ENCODE measurements at regions not wholly inside any gene's neighbourhood (a gene's known extent, or its start where the extent isn't known, plus 50 kb on each side); places are given as distances from the start of the nearest gene placed in this dataset.

GRCh38 chr15:98203872-98204660, 243.6 kb downstream of the ARRDC4 start:
- DNase-seq (ENCODE audit: low read depth, low spot score) = no peak
- Histone ChIP-seq H3K9ac (ENCODE audit: insufficient read length) (no peak overlapping the region), H3K36me3 (ENCODE audit: insufficient read depth, low read length) (no peaks in the 10 kb centered on the region), H3K27ac (no peak overlapping the region), H3K4me3 (no peak overlapping the region), H3K9me3 (ENCODE audit: low read depth, low read length) (no peaks in the 10 kb centered on the region)
- TF ChIP-seq EZH2 (IDR thresholded peaks at IDR 0.05) = no peak
- TF ChIP-seq FOXP2 (optimal IDR thresholded peaks at IDR 0.05; ENCODE audit: control extremely low read depth, extremely low read length, insufficient read depth) = no peak
- no peak for TF ChIP-seq POLR2AphosphoS5 (IDR thresholded peaks at IDR 0.05; ENCODE audit: borderline replicate concordance, low read depth, low read length)

- DNase-seq (ENCODE audit: low read depth, low spot score) = no peak
- H3K9me3 ChIP-seq (ENCODE audit: low read depth, low read length) = no peaks in the 10 kb centered on the region
- no peak for TF ChIP-seq FOXP2 (optimal IDR thresholded peaks at IDR 0.05; ENCODE audit: control extremely low read depth, extremely low read length, insufficient read depth)
- no peak for TF ChIP-seq EZH2 (IDR thresholded peaks at IDR 0.05)
- TF ChIP-seq POLR2AphosphoS5 (IDR thresholded peaks at IDR 0.05; ENCODE audit: borderline replicate concordance, low read depth, low read length) = no peak
- H3K9ac ChIP-seq (ENCODE audit: insufficient read length) = no peak overlapping the region
- no peaks in the 10 kb centered on the region for H3K36me3 ChIP-seq (ENCODE audit: insufficient read depth, low read length)
- no peak overlapping the region for H3K4me3 ChIP-seq
- H3K27ac ChIP-seq = no peak overlapping the region
Measured at GRCh38 chr15:98207928-98208327, 247.4 kb downstream of the ARRDC4 start.

GRCh38 chr15:98213346-98213979, 253.0 kb downstream of the ARRDC4 start:
- H3K9ac ChIP-seq (ENCODE audit: insufficient read length) = no peak overlapping the region
- H3K36me3 ChIP-seq (ENCODE audit: insufficient read depth, low read length) = no peaks in the 10 kb centered on the region
- no peaks in the 10 kb centered on the region for H3K9me3 ChIP-seq (ENCODE audit: low read depth, low read length)
- DNase-seq (ENCODE audit: low read depth, low spot score) = no peak
- TF ChIP-seq FOXP2 (optimal IDR thresholded peaks at IDR 0.05; ENCODE audit: control extremely low read depth, extremely low read length, insufficient read depth) (no peak), POLR2AphosphoS5 (IDR thresholded peaks at IDR 0.05; ENCODE audit: borderline replicate concordance, low read depth, low read length) (no peak), EZH2 (IDR thresholded peaks at IDR 0.05) (no peak)
- no peak overlapping the region for H3K27ac ChIP-seq
- no peak overlapping the region for H3K4me3 ChIP-seq

GRCh38 chr15:98216166-98216565, 255.7 kb downstream of the ARRDC4 start:
- no peak for TF ChIP-seq EZH2 (IDR thresholded peaks at IDR 0.05)
- TF ChIP-seq FOXP2 (optimal IDR thresholded peaks at IDR 0.05; ENCODE audit: control extremely low read depth, extremely low read length, insufficient read depth) = no peak
- TF ChIP-seq POLR2AphosphoS5 (IDR thresholded peaks at IDR 0.05; ENCODE audit: borderline replicate concordance, low read depth, low read length) = no peak
- Histone ChIP-seq H3K36me3 (ENCODE audit: insufficient read depth, low read length) (no peaks in the 10 kb centered on the region), H3K4me3 (no peak overlapping the region), H3K9ac (ENCODE audit: insufficient read length) (no peak overlapping the region), H3K27ac (no peak overlapping the region), H3K9me3 (ENCODE audit: low read depth, low read length) (no peaks in the 10 kb centered on the region)
- no peak for DNase-seq (ENCODE audit: low read depth, low spot score)

- no peak for DNase-seq (ENCODE audit: low read depth, low spot score)
- H3K36me3 ChIP-seq (ENCODE audit: insufficient read depth, low read length) = no peaks in the 10 kb centered on the region
- TF ChIP-seq POLR2AphosphoS5 (IDR thresholded peaks at IDR 0.05; ENCODE audit: borderline replicate concordance, low read depth, low read length) (no peak), FOXP2 (optimal IDR thresholded peaks at IDR 0.05; ENCODE audit: control extremely low read depth, extremely low read length, insufficient read depth) (no peak), EZH2 (IDR thresholded peaks at IDR 0.05) (no peak)
Measured at GRCh38 chr15:98217356-98217755, 256.9 kb downstream of the ARRDC4 start.

GRCh38 chr15:98221144-98221543, 260.6 kb downstream of the ARRDC4 start:
- Histone ChIP-seq H3K27ac (no peak overlapping the region), H3K9me3 (ENCODE audit: low read depth, low read length) (no peaks in the 10 kb centered on the region), H3K36me3 (ENCODE audit: insufficient read depth, low read length) (no peaks in the 10 kb centered on the region), H3K4me3 (no peak overlapping the region), H3K9ac (ENCODE audit: insufficient read length) (no peak overlapping the region)
- DNase-seq (ENCODE audit: low read depth, low spot score) = no peak
- TF ChIP-seq EZH2 (IDR thresholded peaks at IDR 0.05) (no peak), FOXP2 (optimal IDR thresholded peaks at IDR 0.05; ENCODE audit: control extremely low read depth, extremely low read length, insufficient read depth) (no peak), POLR2AphosphoS5 (IDR thresholded peaks at IDR 0.05; ENCODE audit: borderline replicate concordance, low read depth, low read length) (no peak)

More at GRCh38 chr15:98217356-98217755, 256.9 kb downstream of the ARRDC4 start:
- Histone ChIP-seq H3K9me3 (ENCODE audit: low read depth, low read length) (no peaks in the 10 kb centered on the region), H3K9ac (ENCODE audit: insufficient read length) (no peak overlapping the region), H3K27ac (no peak overlapping the region), H3K4me3 (no peak overlapping the region)

GRCh38 chr15:98221577-98221976, 261.1 kb downstream of the ARRDC4 start:
- no peak overlapping the region for H3K9ac ChIP-seq (ENCODE audit: insufficient read length)
- no peak overlapping the region for H3K4me3 ChIP-seq
- no peak overlapping the region for H3K27ac ChIP-seq
- no peaks in the 10 kb centered on the region for H3K9me3 ChIP-seq (ENCODE audit: low read depth, low read length)
- no peaks in the 10 kb centered on the region for H3K36me3 ChIP-seq (ENCODE audit: insufficient read depth, low read length)
- DNase-seq (ENCODE audit: low read depth, low spot score) = no peak
- TF ChIP-seq EZH2 (IDR thresholded peaks at IDR 0.05) (no peak), POLR2AphosphoS5 (IDR thresholded peaks at IDR 0.05; ENCODE audit: borderline replicate concordance, low read depth, low read length) (no peak), FOXP2 (optimal IDR thresholded peaks at IDR 0.05; ENCODE audit: control extremely low read depth, extremely low read length, insufficient read depth) (no peak)

GRCh38 chr15:98226149-98226548, 265.6 kb downstream of the ARRDC4 start:
- TF ChIP-seq FOXP2 (optimal IDR thresholded peaks at IDR 0.05; ENCODE audit: control extremely low read depth, extremely low read length, insufficient read depth) = no peak
- TF ChIP-seq POLR2AphosphoS5 (IDR thresholded peaks at IDR 0.05; ENCODE audit: borderline replicate concordance, low read depth, low read length) = no peak
- TF ChIP-seq EZH2 (IDR thresholded peaks at IDR 0.05) = no peak
- Histone ChIP-seq H3K9ac (ENCODE audit: insufficient read length) (no peak overlapping the region), H3K36me3 (ENCODE audit: insufficient read depth, low read length) (no peaks in the 10 kb centered on the region), H3K9me3 (ENCODE audit: low read depth, low read length) (no peaks in the 10 kb centered on the region), H3K4me3 (no peak overlapping the region), H3K27ac (no peak overlapping the region)
- DNase-seq (ENCODE audit: low read depth, low spot score) = no peak
